ENCODE measurements at regions not wholly inside any gene's neighbourhood (a gene's known extent, or its start where the extent isn't known, plus 50 kb on each side); places are given as distances from the start of the nearest gene placed in this dataset.

- DNase-seq, result no peak
Observed at GRCh38 chr1:94325377-94326302, 88.3 kb upstream of the ARHGAP29 start.

GRCh38 chr1:94324178-94324544, 86.8 kb upstream of the ARHGAP29 start:
- no peak for DNase-seq

- DNase-seq, result no peak
Observed at GRCh38 chr1:94323311-94324177, 86.2 kb upstream of the ARHGAP29 start.

- DNase-seq, result no peak
Observed at GRCh38 chr1:94322696-94323095, 85.3 kb upstream of the ARHGAP29 start.

GRCh38 chr1:94321662-94322061, 84.3 kb upstream of the ARHGAP29 start:
- DNase-seq, result no peak

- DNase-seq, result no peak
Observed at GRCh38 chr1:94319319-94320102, 82.1 kb upstream of the ARHGAP29 start.

- no peak for DNase-seq
Observed at GRCh38 chr1:94318505-94319030, 81.2 kb upstream of the ARHGAP29 start.

- no peak for DNase-seq
Observed at GRCh38 chr1:94317790-94318188, 80.4 kb upstream of the ARHGAP29 start.

GRCh38 chr1:94316836-94317789, 79.7 kb upstream of the ARHGAP29 start:
- no peak for DNase-seq

- DNase-seq, result no peak
Observed at GRCh38 chr1:94316183-94316582, 78.8 kb upstream of the ARHGAP29 start.

GRCh38 chr1:94315552-94316116, 78.2 kb upstream of the ARHGAP29 start:
- DNase-seq, result no peak

- DNase-seq, result no peak
Observed at GRCh38 chr1:94314222-94314858, 77.0 kb upstream of the ARHGAP29 start.

- DNase-seq, result no peak
Observed at GRCh38 chr1:94310570-94311270, 73.3 kb upstream of the ARHGAP29 start.

- DNase-seq, result no peak
Observed at GRCh38 chr1:94309829-94310569, 72.6 kb upstream of the ARHGAP29 start.

- DNase-seq, result no peak
Observed at GRCh38 chr1:94309216-94309615, 71.8 kb upstream of the ARHGAP29 start.

- DNase-seq, result no peak
Observed at GRCh38 chr1:94306521-94306920, 69.1 kb upstream of the ARHGAP29 start.

- DNase-seq, result no peak
Observed at GRCh38 chr1:94305704-94306103, 68.3 kb upstream of the ARHGAP29 start.

- DNase-seq, result no peak
Observed at GRCh38 chr1:94304553-94304952, 67.2 kb upstream of the ARHGAP29 start.

GRCh38 chr1:94303005-94303404, 65.6 kb upstream of the ARHGAP29 start:
- DNase-seq, result peak; percentile 20
